ENCODE measurements at regions not wholly inside any gene's neighbourhood (a gene's known extent, or its start where the extent isn't known, plus 50 kb on each side); places are given as distances from the start of the nearest gene placed in this dataset.
"Not testable (repeated sequence)": the region's sequence is repeated elsewhere in the genome, so short reads cannot be mapped to it uniquely, and the experiment has no call there.

- not testable (repeated sequence) for TF ChIP-seq CTCF (IDR thresholded peaks at IDR 0.05); TCF7L2 (IDR thresholded peaks at IDR 0.05; ENCODE audit: low read depth, low read length); REST (IDR thresholded peaks at IDR 0.05; ENCODE audit: insufficient read depth in 1 of 2, low read depth in 2 of 2, low read length in 1 of 2)
Measured at GRCh38 chr12:124218650-124219049, 76.2 kb upstream of the RFLNA start.

All from Panc1 (cell line).